IMR-90 (cell line): ENCODE measurements at regions not wholly inside any gene's neighbourhood (a gene's known extent, or its start where the extent isn't known, plus 50 kb on each side); places are given as distances from the start of the nearest gene placed in this dataset.

Experiments
- CHD1 ChIP-seq: IDR thresholded peaks from 2 replicates; pipeline ENCODE4 v1.6.1; 2012; ENCODE audit warnings: low read depth, low read length, improper control_type of control experiment
- CTCF ChIP-seq: conservative IDR thresholded peaks from 2 replicates; pipeline ENCODE4 v1.5.1; 2012; ENCODE audit warnings: mild to moderate bottlenecking, low read depth, low read length, improper control_type of control experiment
- NFE2L2 ChIP-seq: fragments of 150-350 bp; IDR thresholded peaks from 2 replicates; pipeline ENCODE4 v1.6.1; 2016; ENCODE audit warnings: low read depth, mild to moderate bottlenecking, low read length
- POLR2A ChIP-seq: IDR thresholded peaks from 2 replicates; pipeline ENCODE4 v1.6.1; 2012; ENCODE audit warnings: mild to moderate bottlenecking, low read depth, low read length
- RAD21 ChIP-seq: IDR thresholded peaks from 2 replicates; pipeline ENCODE4 v1.6.1; 2012; ENCODE audit warnings: low read length, improper control_type of control experiment
- RFX5 ChIP-seq: IDR thresholded peaks from 2 replicates; pipeline ENCODE4 v1.8.0; 2012; ENCODE audit warnings: low read depth, mild to moderate bottlenecking, low read length, moderate library complexity
- USF2 ChIP-seq: fragments of 150-350 bp; IDR thresholded peaks from 2 replicates; pipeline ENCODE4 v1.6.1; 2017; ENCODE audit warnings: mild to moderate bottlenecking, antibody characterized with exemption, low read length, low read depth

GRCh38 chr10:78481842-78482241 lies 448.2 kb downstream of the RPS24 start:
- TF ChIP-seq RFX5 (no peak), CTCF (no peak), CHD1 (no peak), USF2 (no peak), POLR2A (no peak), NFE2L2 (no peak), RAD21 (no peak)
